Subcutaneous abdominal adipose tissue (tissue), 5 donors: ENCODE measurements at regions not wholly inside any gene's neighbourhood (a gene's known extent, or its start where the extent isn't known, plus 50 kb on each side); places are given as distances from the start of the nearest gene placed in this dataset.

Experiments used
- H3K27ac ChIP-seq: one replicate; pipeline ENCODE4 v1.7.0; 2013; ENCODE audit warnings: low read depth, mild to moderate bottlenecking, inconsistent platforms, low read length, moderate library complexity
- H3K27me3 ChIP-seq, 5 donors: one replicate each; pipeline ENCODE4 v1.7.0; 2013; ENCODE audit warnings: low read length in 5 of 5, inconsistent platforms in 1 of 5; ENCODE audit not compliant: control insufficient read depth in 5 of 5, insufficient read depth in 4 of 5
- H3K36me3 ChIP-seq, 5 donors: one replicate each; pipeline ENCODE4 v1.7.0; 2013; ENCODE audit warnings: low read length in 5 of 5; ENCODE audit not compliant: control insufficient read depth in 5 of 5, insufficient read depth in 5 of 5
- H3K4me1 ChIP-seq, 5 donors: one replicate each; pipeline ENCODE4 v1.7.0; 2013; ENCODE audit warnings: low read length in 5 of 5, mild to moderate bottlenecking in 3 of 5, moderate library complexity in 1 of 5; ENCODE audit not compliant: control insufficient read depth in 5 of 5, insufficient read depth in 5 of 5
- H3K4me3 ChIP-seq, 5 donors: one replicate each; pipeline ENCODE4 v1.7.0; 2013; ENCODE audit warnings: low read length in 5 of 5, low read depth in 1 of 5
- H3K9ac ChIP-seq, 5 donors: one replicate each; pipeline ENCODE4 v1.7.0; 2013; ENCODE audit warnings: low read length in 5 of 5, mild to moderate bottlenecking in 4 of 5, moderate library complexity in 3 of 5
- H3K9me3 ChIP-seq, 5 donors: one replicate each; pipeline ENCODE4 v1.7.0; 2013; ENCODE audit warnings: low read length in 5 of 5; ENCODE audit not compliant: control insufficient read depth in 5 of 5
- donor health status: healthy.
- donor health status: healthy.
- donor health status: healthy.
- donor health status: healthy.
- donor health status: healthy.

DNA sequence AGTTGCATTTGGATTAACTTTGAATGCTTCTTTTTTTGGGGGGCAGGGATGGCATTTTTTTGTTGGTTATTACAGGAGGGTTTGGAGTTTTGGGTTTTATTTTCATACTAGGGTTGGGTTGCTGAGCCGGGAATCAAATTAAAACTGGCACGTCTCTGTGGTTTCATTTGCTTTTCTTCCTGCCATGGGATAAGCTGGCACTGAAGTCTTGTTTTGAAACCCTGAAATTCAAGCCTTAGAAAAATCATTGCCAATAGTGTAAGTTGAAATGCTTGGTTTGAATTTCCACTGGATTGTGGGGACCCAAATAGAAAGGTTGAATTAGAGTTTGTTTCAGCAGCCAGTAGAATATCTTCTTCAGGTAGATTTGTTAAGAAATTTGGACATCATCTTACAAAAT, 193.1 kb upstream of the DCBLD2 start:
- Histone ChIP-seq H3K4me3 (no peak overlapping the region), H3K36me3 (no peaks in the 10 kb centered on the region), H3K27ac (no peak overlapping the region), H3K9me3 (no peaks in the 10 kb centered on the region), H3K4me1 (no peaks in the 10 kb centered on the region), H3K27me3 (no peaks in the 10 kb centered on the region), H3K9ac (no peak overlapping the region)

DNA sequence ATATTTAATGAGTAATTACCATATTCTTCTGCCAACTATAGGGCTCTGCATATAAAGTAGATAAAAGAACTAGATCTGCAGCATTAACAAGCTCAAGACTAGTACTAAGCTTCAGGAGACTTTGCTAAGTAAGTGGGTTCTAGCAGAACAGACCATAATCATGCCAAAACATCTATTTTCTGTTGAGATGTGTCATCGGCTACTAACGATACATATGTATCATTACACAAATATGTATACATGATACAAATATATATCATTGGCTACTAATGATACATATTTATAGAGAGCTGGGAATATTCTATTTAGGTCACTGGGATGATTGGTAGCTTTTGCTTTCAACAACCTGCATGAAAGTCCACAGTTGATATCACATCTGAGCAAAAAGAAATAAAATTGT, 185.8 kb upstream of the DCBLD2 start:
- no peak overlapping the region for H3K4me3 ChIP-seq
- H3K9me3 ChIP-seq, result no peaks in the 10 kb centered on the region
- no peaks in the 10 kb centered on the region for H3K36me3 ChIP-seq
- no peaks in the 10 kb centered on the region for H3K27me3 ChIP-seq
- no peaks in the 10 kb centered on the region for H3K4me1 ChIP-seq
- H3K27ac ChIP-seq, result no peak overlapping the region
- no peak overlapping the region for H3K9ac ChIP-seq

DNA sequence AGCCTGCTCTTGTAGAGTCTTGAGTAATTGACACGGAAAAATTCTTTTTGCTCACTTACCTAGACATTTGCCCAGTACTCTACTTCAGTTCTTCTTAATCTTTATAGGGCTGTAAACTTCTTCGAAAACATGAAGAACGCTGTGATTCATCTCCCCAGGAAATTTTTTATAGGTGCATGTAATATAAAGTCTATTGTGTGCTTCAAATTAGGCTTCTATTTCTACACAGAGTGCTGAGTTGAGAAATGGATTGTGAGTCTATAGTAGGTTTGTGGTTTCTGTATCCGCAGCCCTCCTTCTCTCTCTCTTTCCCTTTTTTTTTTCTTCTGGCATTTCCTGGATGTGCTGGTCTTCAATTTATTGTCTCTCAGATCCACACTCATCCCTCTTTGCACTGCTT, 183.3 kb upstream of the DCBLD2 start:
- H3K27me3 ChIP-seq, result no peaks in the 10 kb centered on the region
- H3K27ac ChIP-seq, result no peak overlapping the region
- no peaks in the 10 kb centered on the region for H3K36me3 ChIP-seq
- no peaks in the 10 kb centered on the region for H3K9me3 ChIP-seq
- no peak overlapping the region for H3K4me3 ChIP-seq
- no peaks in the 10 kb centered on the region for H3K4me1 ChIP-seq
- no peak overlapping the region for H3K9ac ChIP-seq

DNA sequence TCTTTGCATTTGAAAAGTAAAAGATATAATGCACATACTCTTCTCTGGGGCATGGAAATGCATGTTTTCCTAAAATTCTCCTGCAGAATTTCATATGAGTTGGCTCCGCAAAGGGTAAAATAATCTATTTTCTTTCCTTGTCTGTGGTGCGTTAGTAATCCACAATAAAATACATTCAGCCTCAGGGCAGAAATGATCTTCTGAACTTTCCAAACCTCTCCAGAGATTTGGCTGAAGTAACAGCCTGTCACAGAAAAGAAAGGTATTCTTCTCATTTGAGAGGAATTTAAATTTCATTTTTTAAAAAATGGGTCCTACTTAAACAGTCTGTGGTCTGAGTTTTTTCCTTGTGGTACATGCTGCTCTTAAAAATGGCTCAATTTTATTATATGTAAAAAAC, 182.7 kb upstream of the DCBLD2 start:
- no peaks in the 10 kb centered on the region for H3K36me3 ChIP-seq
- no peak overlapping the region for H3K9ac ChIP-seq
- H3K4me3 ChIP-seq, result no peak overlapping the region
- no peaks in the 10 kb centered on the region for H3K9me3 ChIP-seq
- no peaks in the 10 kb centered on the region for H3K27me3 ChIP-seq
- no peaks in the 10 kb centered on the region for H3K4me1 ChIP-seq
- H3K27ac ChIP-seq, result no peak overlapping the region

DNA sequence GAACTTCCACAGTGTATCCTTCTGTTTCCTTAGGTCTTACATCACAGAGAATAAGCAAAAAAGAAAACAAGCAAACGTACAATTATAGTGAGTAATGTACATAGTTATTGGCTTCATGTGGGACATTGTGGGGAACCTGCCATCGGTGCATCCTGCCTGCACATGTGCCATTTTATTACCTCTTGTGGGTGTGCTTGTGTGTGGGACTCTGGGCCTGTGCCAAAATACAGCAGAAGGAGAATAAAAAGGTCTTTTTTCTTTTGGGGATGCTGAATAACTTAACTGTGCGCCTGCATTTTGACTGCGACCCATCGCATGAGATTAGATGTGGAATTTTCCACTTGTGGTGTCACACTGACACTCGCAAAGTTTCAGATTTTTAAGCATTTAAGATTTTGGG, 169.6 kb upstream of the DCBLD2 start:
- Histone ChIP-seq H3K36me3 (no peaks in the 10 kb centered on the region), H3K27ac (no peak overlapping the region), H3K9me3 (no peaks in the 10 kb centered on the region), H3K4me3 (no peak overlapping the region), H3K27me3 (no peaks in the 10 kb centered on the region), H3K9ac (no peak overlapping the region), H3K4me1 (no peaks in the 10 kb centered on the region)

DNA sequence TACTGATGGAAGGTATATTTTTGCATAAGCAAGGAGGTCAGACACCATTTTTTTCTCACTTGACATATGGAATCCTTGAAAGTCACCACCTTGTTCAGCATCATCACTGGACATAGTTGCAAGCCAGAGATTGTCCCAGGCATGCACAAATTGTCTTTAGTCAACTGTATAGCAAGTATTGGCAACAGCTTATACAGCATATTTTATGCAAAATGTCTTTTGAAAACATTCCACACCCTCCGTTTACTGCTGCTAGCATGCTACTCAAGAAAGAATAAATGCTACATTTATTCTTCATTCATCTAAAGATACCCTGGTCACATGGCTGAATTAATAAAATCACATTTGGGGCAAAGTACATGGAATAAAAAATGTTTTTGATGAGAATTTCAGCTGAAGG, 168.5 kb upstream of the DCBLD2 start:
- Histone ChIP-seq H3K27me3 (no peaks in the 10 kb centered on the region), H3K27ac (no peak overlapping the region)

DNA sequence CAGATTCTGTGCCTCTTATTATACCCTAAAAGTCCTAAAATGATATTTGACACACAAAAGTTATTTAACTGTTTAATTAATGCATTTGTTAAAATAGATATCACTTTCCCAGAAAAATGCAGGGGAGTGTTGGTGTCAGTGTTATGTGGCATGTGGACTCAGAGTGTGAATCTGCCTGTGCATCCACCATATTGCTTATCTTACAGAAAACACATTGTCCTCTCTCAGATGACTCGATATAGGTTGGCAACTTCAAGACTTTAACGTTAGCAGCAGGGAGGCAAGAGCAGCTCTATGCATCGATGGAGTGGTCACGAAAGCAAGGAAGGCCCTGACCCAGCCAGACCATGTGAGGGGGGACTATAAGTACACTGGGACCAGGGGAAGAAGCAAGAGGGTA, 165.4 kb upstream of the DCBLD2 start:
- no peaks in the 10 kb centered on the region for H3K4me1 ChIP-seq
- no peak overlapping the region for H3K4me3 ChIP-seq
- H3K9me3 ChIP-seq, result no peaks in the 10 kb centered on the region
- no peaks in the 10 kb centered on the region for H3K36me3 ChIP-seq
- no peaks in the 10 kb centered on the region for H3K27me3 ChIP-seq
- no peak overlapping the region for H3K27ac ChIP-seq
- no peak overlapping the region for H3K9ac ChIP-seq

More for the DNA sequence above, 168.5 kb upstream of the DCBLD2 start:
- H3K9ac ChIP-seq, result no peak overlapping the region
- H3K36me3 ChIP-seq, result no peaks in the 10 kb centered on the region
- no peak overlapping the region for H3K4me3 ChIP-seq
- H3K9me3 ChIP-seq, result no peaks in the 10 kb centered on the region
- H3K4me1 ChIP-seq, result no peaks in the 10 kb centered on the region

DNA sequence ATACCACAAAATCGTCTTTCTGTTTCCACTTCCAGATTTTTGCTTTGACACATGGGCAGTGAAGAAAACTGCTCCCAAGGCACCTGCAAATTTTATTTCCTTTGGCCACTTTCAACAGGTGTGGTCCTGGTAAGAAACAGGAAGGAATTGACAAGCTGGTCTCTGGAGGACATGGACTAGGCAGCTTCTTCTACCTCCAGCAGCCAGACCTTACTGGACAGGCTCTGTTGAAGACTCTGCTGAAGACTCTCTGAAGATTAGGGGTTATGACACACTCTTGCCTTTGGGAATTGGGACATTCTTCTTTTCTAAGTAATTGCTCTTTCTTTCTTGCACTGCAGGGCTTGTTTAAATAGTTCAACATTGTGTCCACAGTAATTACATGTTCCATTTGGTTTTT, 147.7 kb upstream of the DCBLD2 start:
- Histone ChIP-seq H3K27me3 (no peaks in the 10 kb centered on the region), H3K4me1 (no peaks in the 10 kb centered on the region), H3K4me3 (no peak overlapping the region), H3K9ac (no peak overlapping the region), H3K27ac (no peak overlapping the region), H3K9me3 (no peaks in the 10 kb centered on the region), H3K36me3 (no peaks in the 10 kb centered on the region)

DNA sequence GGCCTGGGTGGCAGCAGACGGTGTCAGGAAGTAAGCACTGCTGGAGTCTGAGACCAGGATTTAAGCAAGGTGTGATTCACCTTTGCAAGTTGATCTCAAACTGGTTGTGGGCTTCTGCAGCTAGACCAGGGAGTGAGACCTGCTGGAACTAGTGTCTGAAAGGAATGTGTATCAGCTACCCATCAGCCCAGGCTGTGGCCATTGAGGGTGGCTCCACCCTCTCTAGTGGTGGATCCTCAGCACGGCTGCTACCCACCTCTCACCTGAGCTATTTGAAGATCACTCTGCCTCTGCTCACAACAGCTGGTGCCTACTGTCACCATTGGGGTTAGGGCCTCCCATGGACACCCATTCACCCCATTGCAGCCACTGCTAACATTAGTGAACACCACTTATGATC, 140.3 kb upstream of the DCBLD2 start:
- no peaks in the 10 kb centered on the region for H3K27me3 ChIP-seq
- no peak overlapping the region for H3K4me3 ChIP-seq
- no peak overlapping the region for H3K9ac ChIP-seq
- H3K27ac ChIP-seq, result no peak overlapping the region
- H3K9me3 ChIP-seq, result no peaks in the 10 kb centered on the region
- no peaks in the 10 kb centered on the region for H3K36me3 ChIP-seq
- no peaks in the 10 kb centered on the region for H3K4me1 ChIP-seq

DNA sequence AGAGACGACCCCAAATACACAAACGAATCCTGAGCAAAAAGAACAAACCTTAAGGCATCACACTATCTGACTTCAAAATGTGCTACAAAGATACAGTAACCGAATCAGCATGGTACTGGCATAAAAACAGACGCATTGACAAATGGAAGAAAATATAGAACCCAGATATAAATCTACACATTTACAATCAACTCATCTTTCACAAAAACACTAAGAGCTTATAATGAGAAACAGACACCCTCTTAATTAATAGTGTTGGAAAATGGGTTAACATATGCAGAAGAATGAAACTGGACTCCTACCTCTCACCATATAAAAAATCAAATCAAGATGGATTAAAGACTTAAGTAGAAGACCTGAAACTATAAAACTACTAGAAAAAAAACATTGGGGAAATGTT, 130.3 kb upstream of the DCBLD2 start:
- no peak overlapping the region for H3K9ac ChIP-seq
- H3K4me3 ChIP-seq, result no peak overlapping the region
- H3K9me3 ChIP-seq, result peaks cover 0 to 8% (median 2%) of the 10 kb centered on the region in 5 donors
- H3K36me3 ChIP-seq, result no peaks in the 10 kb centered on the region
- H3K27ac ChIP-seq, result no peak overlapping the region
- H3K27me3 ChIP-seq, result no peaks in the 10 kb centered on the region
- H3K4me1 ChIP-seq, result no peaks in the 10 kb centered on the region

DNA sequence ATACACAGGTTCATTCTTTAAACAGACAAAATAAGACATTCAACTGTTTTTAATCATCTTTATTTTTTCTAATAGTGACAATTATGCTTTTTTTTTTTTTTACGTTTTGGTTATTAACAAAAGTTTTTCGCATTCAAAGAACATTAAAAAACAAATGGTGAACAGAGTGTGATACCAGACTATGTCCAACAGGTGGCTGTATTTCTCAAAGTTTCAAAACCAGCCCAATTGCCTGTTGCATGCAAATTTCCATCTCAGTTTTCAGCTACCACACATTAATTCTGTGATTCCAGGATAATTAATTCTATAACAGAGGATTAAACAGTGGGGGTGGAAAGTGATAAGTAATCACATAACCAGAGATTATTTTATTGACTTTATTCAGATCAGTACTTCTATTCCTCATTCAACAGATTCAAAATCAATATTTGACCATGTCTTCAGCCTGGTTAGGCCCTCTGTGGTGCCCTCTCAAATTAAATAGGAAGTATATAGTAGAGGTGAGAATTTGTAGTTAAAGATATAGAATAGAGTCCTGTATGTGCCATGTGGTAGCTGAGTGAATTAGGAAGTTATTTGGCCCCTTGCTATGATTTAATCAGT, 122.2 kb upstream of the DCBLD2 start:
- H3K9me3 ChIP-seq, result peaks cover 0 to 8% (median 2%) of the 10 kb centered on the region in 5 donors
- no peak overlapping the region for H3K9ac ChIP-seq
- no peak overlapping the region for H3K27ac ChIP-seq
- no peaks in the 10 kb centered on the region for H3K27me3 ChIP-seq
- no peak overlapping the region for H3K4me3 ChIP-seq
- H3K4me1 ChIP-seq, result no peaks in the 10 kb centered on the region
- H3K36me3 ChIP-seq, result no peaks in the 10 kb centered on the region
